AG09319 (cell line): ENCODE measurements at regions not wholly inside any gene's neighbourhood (a gene's known extent, or its start where the extent isn't known, plus 50 kb on each side); places are given as distances from the start of the nearest gene placed in this dataset.
"Not testable (repeated sequence)": the region's sequence is repeated elsewhere in the genome, so short reads cannot be mapped to it uniquely, and the experiment has no call there.

Source experiments
- DNase-seq: peaks from one replicate; pipeline ENCODE4 v3.0.0-alpha.2; 2010; ENCODE audit warnings: low read depth; ENCODE audit errors: extremely low read depth
- CTCF ChIP-seq: IDR thresholded peaks from 2 replicates; pipeline ENCODE4 v1.5.1; 2011; ENCODE audit warnings: low read depth, mild to moderate bottlenecking, inconsistent platforms, low read length, moderate library complexity

DNA sequence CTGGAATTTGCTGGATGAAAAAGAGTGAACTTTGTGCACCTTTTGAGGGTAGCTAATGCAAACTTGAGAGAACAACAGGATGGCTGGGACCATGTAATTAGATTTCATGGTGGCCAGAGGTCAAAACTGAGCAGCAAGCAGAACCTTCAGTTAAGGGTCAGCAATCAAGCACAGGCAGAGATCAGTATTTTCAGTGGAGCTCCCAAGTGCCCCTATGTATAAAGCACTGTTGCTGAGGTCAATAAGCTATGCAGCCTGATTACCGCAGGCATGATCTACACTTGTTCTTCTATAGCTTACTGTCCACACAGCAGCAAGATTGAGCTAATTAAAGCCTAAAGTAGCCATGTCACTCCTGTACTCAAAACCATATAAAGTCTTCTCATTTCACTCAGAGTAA lies 62.1 kb upstream of the TMC1 start:
- DNase-seq: no peak
- TF ChIP-seq CTCF: no peak

- no peak for TF ChIP-seq CTCF
- no peak for DNase-seq
These were observed 63.3 kb upstream of the TMC1 start for GRCh38 chr9:72458153-72458552.

DNA sequence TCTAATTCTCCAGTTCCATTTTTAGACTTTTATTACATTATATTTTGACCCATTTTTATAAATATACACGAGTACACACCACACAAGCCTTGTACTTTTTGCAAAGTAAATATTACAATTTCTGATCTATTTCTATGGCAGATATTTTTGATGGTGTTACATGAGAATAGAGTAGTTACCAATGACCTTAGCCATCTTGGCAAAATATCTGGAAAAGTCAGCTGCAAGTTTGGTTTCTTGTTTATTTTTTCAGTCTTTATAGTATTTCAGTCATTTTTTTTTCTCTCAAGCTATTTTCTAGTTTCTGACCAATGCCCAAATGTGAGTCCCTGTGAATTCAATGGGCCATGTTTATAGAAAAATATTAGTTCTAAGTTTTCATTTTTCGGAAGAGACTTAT lies 64.0 kb upstream of the TMC1 start:
- no peak for TF ChIP-seq CTCF
- no peak for DNase-seq

DNA sequence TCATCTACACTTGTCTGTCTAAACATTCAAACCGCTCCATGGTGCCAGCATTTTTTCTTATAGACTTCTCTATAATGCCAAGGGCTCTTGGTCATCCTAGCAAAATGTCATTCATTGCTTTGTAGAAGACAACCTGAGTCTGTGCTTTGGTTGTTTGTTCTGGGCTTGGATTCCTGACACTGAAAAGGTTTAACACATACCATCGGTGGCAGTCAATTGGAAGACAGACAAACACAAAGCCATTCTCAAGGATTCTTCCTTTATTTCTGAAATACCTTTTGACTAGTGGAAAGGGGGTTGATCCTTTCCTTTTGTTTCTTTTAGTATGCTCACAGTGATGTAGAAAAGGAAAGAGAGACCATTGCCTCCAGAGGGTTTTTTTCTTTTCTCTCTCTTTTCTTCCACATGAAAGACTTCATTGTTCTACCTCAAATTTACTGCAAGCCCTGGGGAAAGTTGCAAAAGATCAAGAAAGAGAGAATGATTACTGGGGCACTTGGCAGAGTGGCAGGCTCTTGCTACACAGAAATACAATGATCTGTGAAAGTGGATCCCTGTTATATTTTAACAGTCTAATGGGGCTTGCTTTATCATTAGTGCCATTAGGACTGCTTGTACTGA lies 66.4 kb upstream of the TMC1 start:
- no peak for DNase-seq
- no peak for TF ChIP-seq CTCF

DNA sequence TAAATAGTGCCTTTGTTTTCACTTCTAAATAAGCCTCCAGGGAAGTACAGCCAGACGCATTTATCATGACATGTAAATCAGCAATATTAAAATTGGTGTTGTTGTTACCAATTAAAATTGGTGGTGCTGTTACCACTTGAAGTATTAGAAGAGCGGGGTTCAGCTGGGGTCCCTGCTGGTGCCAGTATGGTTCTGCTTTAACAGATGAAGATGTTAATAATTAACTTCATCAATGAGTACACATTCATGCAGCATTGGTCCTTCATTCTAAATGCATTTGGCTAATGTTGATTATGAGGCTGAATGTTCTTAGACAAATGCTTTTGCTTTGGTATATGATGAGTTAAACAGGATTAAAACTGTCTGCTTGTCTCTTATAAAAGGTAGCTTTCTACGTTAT lies 67.6 kb upstream of the TMC1 start:
- DNase-seq: no peak
- no peak for TF ChIP-seq CTCF

DNA sequence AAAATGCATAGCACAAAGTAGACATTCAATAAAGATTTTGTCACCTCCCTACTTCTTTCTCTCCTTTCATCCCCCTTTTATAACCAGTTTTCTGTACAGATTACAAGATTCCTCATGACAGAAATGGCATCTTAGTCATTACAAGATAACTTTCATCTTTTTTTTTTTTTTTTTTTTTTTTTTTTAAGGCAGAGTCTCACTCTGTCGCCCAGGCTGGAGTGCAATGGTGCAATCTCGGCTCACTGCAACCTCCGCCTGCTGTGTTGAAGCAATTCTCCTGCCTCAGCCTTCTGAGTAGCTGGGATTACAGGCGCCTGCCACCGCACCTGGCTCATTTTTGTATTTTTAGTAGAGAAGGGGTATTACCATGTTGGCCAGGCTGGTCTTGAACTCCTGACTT lies 75.2 kb upstream of the TMC1 start:
- not testable (repeated sequence) for DNase-seq

- TF ChIP-seq CTCF: no peak
- DNase-seq: no peak
These were observed 76.0 kb upstream of the TMC1 start for GRCh38 chr9:72445306-72445995.

DNA sequence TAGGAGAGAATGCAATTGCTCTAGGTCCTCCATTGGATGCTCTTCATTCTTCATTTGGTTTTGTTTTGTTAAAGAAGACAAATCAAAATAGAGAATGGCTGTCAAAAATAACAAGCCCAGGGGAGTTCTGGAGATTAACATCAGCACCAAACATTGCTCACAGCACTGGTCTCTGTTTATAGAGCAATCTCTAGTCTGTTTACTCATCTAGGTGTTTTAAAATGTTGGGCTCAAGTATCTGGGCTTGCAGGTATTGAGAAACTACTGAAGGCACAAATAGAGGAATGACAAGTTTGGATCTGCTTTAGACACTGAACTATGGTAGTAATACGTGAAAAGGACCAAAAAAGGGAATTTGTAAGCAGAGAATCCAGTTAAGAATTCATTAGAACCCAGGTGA lies 77.0 kb upstream of the TMC1 start:
- DNase-seq: no peak
- no peak for TF ChIP-seq CTCF
